ENCODE measurements at regions not wholly inside any gene's neighbourhood (a gene's known extent, or its start where the extent isn't known, plus 50 kb on each side); places are given as distances from the start of the nearest gene placed in this dataset.

GRCh38 chr3:7953449-7954014 lies 548.1 kb upstream of the LMCD1 start:
- TF ChIP-seq CTCF (conservative IDR thresholded peaks at IDR 0.05; ENCODE audit: low read length) (no peak), EZH2phosphoT487 (IDR thresholded peaks at IDR 0.05; ENCODE audit: borderline replicate concordance, low read depth, low read length) (no peak)

Data from OCI-LY7 (cell line).